HEK293 (cell line): ENCODE measurements at regions not wholly inside any gene's neighbourhood (a gene's known extent, or its start where the extent isn't known, plus 50 kb on each side); places are given as distances from the start of the nearest gene placed in this dataset.

Experiments used
- CTCF ChIA-PET: fragments of 350-600 bp; formaldehyde crosslinking; extraction: SDS; loops from one replicate; lab custom pipeline; 2021; ENCODE audit warnings: antibody characterized with exemption; lab: Yijun Ruan, JAX
- POLR2A ChIA-PET: fragments of 300-600 bp; formaldehyde crosslinking; extraction: SDS; loops from one replicate; lab custom pipeline; 2020; ENCODE audit warnings: antibody characterized with exemption, inconsistent platforms; lab: Yijun Ruan, JAX
- H3K27ac ChIP-seq: fragments of 200-500 bp; sonication (Bioruptor generic); 2 replicates; pipeline ENCODE4 v1.5.1; 2014; ENCODE audit warnings: low read depth, low read length, control low read depth, inconsistent platforms; ENCODE audit errors: extremely low read depth
- H3K36me3 ChIP-seq, 2 experiments: fragments of 200-500 bp in 1 of 2; sonication (Bioruptor generic) in 1 of 2; 1 replicate in 1 of 2; 2 replicates in 1 of 2; pipeline ENCODE4 v1.5.1; 2014 to 2017; ENCODE audit warnings: inconsistent platforms in 2 of 2, low read length in 2 of 2; ENCODE audit not compliant: control insufficient read depth in 2 of 2, insufficient read depth in 1 of 2
- H3K4me1 ChIP-seq: fragments of 200-500 bp; sonication (Bioruptor generic); 2 replicates; pipeline ENCODE4 v1.5.1; 2014; ENCODE audit warnings: mild to moderate bottlenecking, low read length, inconsistent platforms; ENCODE audit not compliant: control insufficient read depth, insufficient read depth
- H3K4me3 ChIP-seq: 2 replicates; pipeline ENCODE4 v1.5.1; 2011; ENCODE audit warnings: low read depth, mild to moderate bottlenecking, control low read depth, low read length, moderate library complexity
- H3K9me3 ChIP-seq: fragments of 200-500 bp; sonication (Bioruptor generic); 2 replicates; pipeline ENCODE4 v1.5.1; 2014; ENCODE audit warnings: low read depth, low read length, inconsistent platforms; ENCODE audit not compliant: control insufficient read depth, insufficient read depth
- KLF7 ChIP-seq: fragments of 450-650 bp; formaldehyde crosslinking; IDR thresholded peaks from 2 replicates; pipeline ENCODE4 v1.5.1; 2016; ENCODE audit warnings: missing biosample characterization, missing genetic modification characterization, borderline replicate concordance
- KLF9 ChIP-seq: fragments of 450-650 bp; formaldehyde crosslinking; IDR thresholded peaks from 2 replicates; pipeline ENCODE4 v1.5.1; 2016; ENCODE audit warnings: missing biosample characterization, missing genetic modification characterization, low read depth
- OSR2 ChIP-seq: fragments of 450-650 bp; formaldehyde crosslinking; IDR thresholded peaks from 2 replicates; pipeline ENCODE4 v1.5.1; 2016; ENCODE audit warnings: missing biosample characterization, missing genetic modification characterization
- PRDM1 ChIP-seq: fragments of 450-650 bp; formaldehyde crosslinking; IDR thresholded peaks from 2 replicates; pipeline ENCODE4; 2016; ENCODE audit warnings: missing biosample characterization, missing genetic modification characterization
- REPIN1 ChIP-seq: fragments of 450-650 bp; formaldehyde crosslinking; IDR thresholded peaks from 2 replicates; pipeline ENCODE4 v1.5.1; 2017; ENCODE audit warnings: missing biosample characterization, missing genetic modification characterization, low read depth
- ZBTB17 ChIP-seq: fragments of 450-650 bp; formaldehyde crosslinking; IDR thresholded peaks from 2 replicates; pipeline ENCODE4 v1.5.1; 2016; ENCODE audit warnings: missing biosample characterization, missing genetic modification characterization
- ZBTB49 ChIP-seq: fragments of 450-650 bp; formaldehyde crosslinking; IDR thresholded peaks from 2 replicates; pipeline ENCODE4 v1.5.1; 2016; ENCODE audit warnings: missing biosample characterization, missing genetic modification characterization, low read depth
- ZFP3 ChIP-seq: fragments of 450-650 bp; formaldehyde crosslinking; IDR thresholded peaks from 2 replicates; pipeline ENCODE4 v1.5.1; 2016; ENCODE audit warnings: low read depth, missing biosample characterization, missing genetic modification characterization
- ZNF132 ChIP-seq: fragments of 450-650 bp; formaldehyde crosslinking; IDR thresholded peaks from 2 replicates; pipeline ENCODE4 v1.5.1; 2017; ENCODE audit warnings: missing biosample characterization, missing genetic modification characterization, borderline replicate concordance
- ZNF140 ChIP-seq: fragments of 450-650 bp; formaldehyde crosslinking; IDR thresholded peaks from 2 replicates; pipeline ENCODE4 v1.5.1; 2016; ENCODE audit warnings: missing biosample characterization, missing genetic modification characterization
- ZNF23 ChIP-seq: fragments of 450-650 bp; formaldehyde crosslinking; IDR thresholded peaks from 2 replicates; pipeline ENCODE4 v1.5.1; 2016; ENCODE audit warnings: missing biosample characterization, missing genetic modification characterization, borderline replicate concordance
- ZNF24 ChIP-seq: fragments of 450-650 bp; formaldehyde crosslinking; IDR thresholded peaks from 2 replicates; pipeline ENCODE4 v1.5.1; 2016; ENCODE audit warnings: missing biosample characterization, missing genetic modification characterization
- ZNF514 ChIP-seq: fragments of 450-650 bp; formaldehyde crosslinking; IDR thresholded peaks from 2 replicates; pipeline ENCODE4 v1.5.1; 2016; ENCODE audit warnings: missing biosample characterization, missing genetic modification characterization
- ZNF529 ChIP-seq: fragments of 450-650 bp; formaldehyde crosslinking; IDR thresholded peaks from 2 replicates; pipeline ENCODE4 v1.5.1; 2017; ENCODE audit warnings: missing genetic modification characterization, missing biosample characterization; ENCODE audit not compliant: insufficient replicate concordance
- ZNF624 ChIP-seq: fragments of 450-650 bp; formaldehyde crosslinking; IDR thresholded peaks from 2 replicates; pipeline ENCODE4 v1.5.1; 2017; ENCODE audit warnings: missing biosample characterization, missing genetic modification characterization
- ZNF626 ChIP-seq: fragments of 450-650 bp; sonication (Bioruptor Pico); formaldehyde crosslinking; IDR thresholded peaks from 2 replicates; pipeline ENCODE4 v1.5.1; 2018; ENCODE audit warnings: missing biosample characterization, missing genetic modification characterization, inconsistent platforms
- ZNF677 ChIP-seq: fragments of 450-650 bp; IDR thresholded peaks from 2 replicates; pipeline ENCODE4 v1.5.0; 2018; ENCODE audit warnings: missing biosample characterization, mild to moderate bottlenecking, missing genetic modification characterization, moderate library complexity
- ZNF704 ChIP-seq: fragments of 450-650 bp; formaldehyde crosslinking; IDR thresholded peaks from 2 replicates; pipeline ENCODE4 v1.5.1; 2016; ENCODE audit warnings: missing biosample characterization, missing genetic modification characterization
- ZNF776 ChIP-seq: fragments of 450-650 bp; formaldehyde crosslinking; IDR thresholded peaks from 2 replicates; pipeline ENCODE4 v1.5.0; 2017; ENCODE audit warnings: missing biosample characterization, missing genetic modification characterization, borderline replicate concordance
- ZNF792 ChIP-seq: fragments of 450-650 bp; formaldehyde crosslinking; IDR thresholded peaks from 2 replicates; pipeline ENCODE4 v1.5.1; 2016; ENCODE audit warnings: missing biosample characterization, missing genetic modification characterization
- ZNF843 ChIP-seq: fragments of 450-650 bp; formaldehyde crosslinking; IDR thresholded peaks from 2 replicates; pipeline ENCODE4 v1.5.1; 2016; ENCODE audit warnings: missing biosample characterization, missing genetic modification characterization
- ZXDB ChIP-seq: fragments of 450-650 bp; formaldehyde crosslinking; IDR thresholded peaks from 2 replicates; pipeline ENCODE4 v1.5.1; 2016; ENCODE audit warnings: missing biosample characterization, missing genetic modification characterization
- TF ChIP-seq, protein P1 (sequence below): fragments of 450-650 bp; formaldehyde crosslinking; IDR thresholded peaks from 2 replicates; pipeline ENCODE4; 2016; ENCODE audit warnings: missing biosample characterization, missing genetic modification characterization
- TF ChIP-seq, protein P2 (sequence below): fragments of 450-650 bp; formaldehyde crosslinking; IDR thresholded peaks from 2 replicates; pipeline ENCODE4 v1.5.1; 2016; ENCODE audit warnings: missing biosample characterization, missing genetic modification characterization
- TF ChIP-seq, protein P3 (sequence below): IDR thresholded peaks from 2 replicates; pipeline ENCODE4 v1.6.1; 2011; ENCODE audit warnings: mild to moderate bottlenecking, low read depth, low read length, borderline replicate concordance

DNA sequence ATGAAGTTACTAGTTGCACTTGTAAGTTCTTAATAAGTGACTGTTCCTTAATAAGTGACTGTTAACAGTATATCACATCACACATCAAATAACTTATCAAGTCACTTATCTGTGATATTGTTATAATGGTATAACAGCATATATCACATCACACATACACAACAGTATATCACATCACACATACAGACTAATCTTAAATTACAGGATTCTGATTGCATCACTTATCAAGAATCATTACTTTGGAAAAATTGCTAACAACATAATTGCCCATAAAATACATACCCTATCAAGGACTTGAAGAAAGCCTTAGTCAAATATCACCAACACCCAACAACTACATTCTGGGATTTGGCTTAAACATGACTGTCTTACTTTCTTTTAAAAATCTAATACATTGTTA, 813.5 kb downstream of the LTN1 start (continued):
- no peak for TF ChIP-seq PRDM1 (tag by site-specific recombination)
- no peak for TF ChIP-seq ZNF132
- TF ChIP-seq, protein P1, sequence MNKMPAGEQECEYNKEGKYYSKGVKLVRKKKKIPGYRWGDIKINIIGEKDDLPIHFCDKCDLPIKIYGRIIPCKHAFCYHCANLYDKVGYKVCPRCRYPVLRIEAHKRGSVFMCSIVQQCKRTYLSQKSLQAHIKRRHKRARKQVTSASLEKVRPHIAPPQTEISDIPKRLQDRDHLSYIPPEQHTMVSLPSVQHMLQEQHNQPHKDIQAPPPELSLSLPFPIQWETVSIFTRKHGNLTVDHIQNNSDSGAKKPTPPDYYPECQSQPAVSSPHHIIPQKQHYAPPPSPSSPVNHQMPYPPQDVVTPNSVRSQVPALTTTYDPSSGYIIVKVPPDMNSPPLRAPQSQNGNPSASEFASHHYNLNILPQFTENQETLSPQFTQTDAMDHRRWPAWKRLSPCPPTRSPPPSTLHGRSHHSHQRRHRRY (tag by site-specific recombination) = no peak
- no peak for TF ChIP-seq OSR2 (tag by site-specific recombination)
- TF ChIP-seq ZNF677 (tag by site-specific recombination) = no peak
- TF ChIP-seq REPIN1 = no peak

DNA sequence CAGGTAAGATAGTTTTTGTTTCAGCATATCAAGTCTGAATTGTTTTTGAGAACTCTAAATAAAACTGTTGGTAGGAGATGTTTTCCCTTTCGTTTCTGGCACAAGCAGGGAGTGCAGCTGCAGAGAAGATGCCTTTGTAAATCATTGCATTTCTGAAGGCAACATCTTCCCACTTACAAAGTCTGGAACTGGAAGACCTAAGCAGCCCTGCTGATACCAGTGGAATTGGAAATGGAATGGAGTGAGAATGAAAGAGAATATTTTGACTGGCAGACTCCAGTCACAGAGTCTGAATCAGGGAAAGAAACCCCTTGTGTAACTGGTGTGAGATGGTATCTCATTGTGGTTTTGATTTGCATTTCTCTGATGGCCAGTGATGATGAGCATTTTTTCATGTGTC, 815.6 kb downstream of the LTN1 start:
- Histone ChIP-seq H3K36me3 (no peaks in the 10 kb centered on the region), H3K4me3 (no peak overlapping the region), H3K4me1 (no peaks in the 10 kb centered on the region), H3K27ac (no peak overlapping the region), H3K9me3 (no peaks in the 10 kb centered on the region)
- CTCF ChIA-PET = no interaction called here
- POLR2A ChIA-PET = no interaction called here
- TF ChIP-seq KLF7 (tag by site-specific recombination) (no peak), ZNF624 (tag by site-specific recombination) (no peak), ZNF843 (tag by site-specific recombination) (no peak), ZNF529 (tag by site-specific recombination) (no peak), ZXDB (no peak), ZNF704 (tag by site-specific recombination) (no peak), ZFP3 (no peak), ZNF24 (tag by site-specific recombination) (no peak), ZNF514 (tag by site-specific recombination) (no peak), ZNF626 (tag by site-specific recombination) (no peak), ZBTB49 (tag by site-specific recombination) (no peak), ZNF140 (tag by site-specific recombination) (no peak), ZNF776 (tag by site-specific recombination) (no peak), ZBTB17 (no peak), ZNF23 (no peak), ZNF792 (tag by site-specific recombination) (no peak), KLF9 (tag by site-specific recombination) (no peak)
- TF ChIP-seq, protein P2, sequence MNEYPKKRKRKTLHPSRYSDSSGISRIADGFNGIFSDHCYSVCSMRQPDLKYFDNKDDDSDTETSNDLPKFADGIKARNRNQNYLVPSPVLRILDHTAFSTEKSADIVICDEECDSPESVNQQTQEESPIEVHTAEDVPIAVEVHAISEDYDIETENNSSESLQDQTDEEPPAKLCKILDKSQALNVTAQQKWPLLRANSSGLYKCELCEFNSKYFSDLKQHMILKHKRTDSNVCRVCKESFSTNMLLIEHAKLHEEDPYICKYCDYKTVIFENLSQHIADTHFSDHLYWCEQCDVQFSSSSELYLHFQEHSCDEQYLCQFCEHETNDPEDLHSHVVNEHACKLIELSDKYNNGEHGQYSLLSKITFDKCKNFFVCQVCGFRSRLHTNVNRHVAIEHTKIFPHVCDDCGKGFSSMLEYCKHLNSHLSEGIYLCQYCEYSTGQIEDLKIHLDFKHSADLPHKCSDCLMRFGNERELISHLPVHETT (tag by site-specific recombination) = no peak
- TF ChIP-seq, protein P3, sequence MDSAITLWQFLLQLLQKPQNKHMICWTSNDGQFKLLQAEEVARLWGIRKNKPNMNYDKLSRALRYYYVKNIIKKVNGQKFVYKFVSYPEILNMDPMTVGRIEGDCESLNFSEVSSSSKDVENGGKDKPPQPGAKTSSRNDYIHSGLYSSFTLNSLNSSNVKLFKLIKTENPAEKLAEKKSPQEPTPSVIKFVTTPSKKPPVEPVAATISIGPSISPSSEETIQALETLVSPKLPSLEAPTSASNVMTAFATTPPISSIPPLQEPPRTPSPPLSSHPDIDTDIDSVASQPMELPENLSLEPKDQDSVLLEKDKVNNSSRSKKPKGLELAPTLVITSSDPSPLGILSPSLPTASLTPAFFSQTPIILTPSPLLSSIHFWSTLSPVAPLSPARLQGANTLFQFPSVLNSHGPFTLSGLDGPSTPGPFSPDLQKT = no peak
- TF ChIP-seq, all 188 proteins: peak for 0
